ENCODE measurements at regions not wholly inside any gene's neighbourhood (a gene's known extent, or its start where the extent isn't known, plus 50 kb on each side); places are given as distances from the start of the nearest gene placed in this dataset.

GRCh38 chr4:67036791-67037190 is 508.5 kb downstream of the CENPC start:
- Histone ChIP-seq H3K9me3 (ENCODE audit: control insufficient read depth, low read depth, low read length) (peaks cover 2% of the 10 kb centered on the region), H3K79me2 (ENCODE audit: control insufficient read depth, insufficient read depth, low read length) (no peaks in the 10 kb centered on the region), H3K27me3 (ENCODE audit: control insufficient read depth, extremely low read depth, insufficient read depth, low read length) (no peaks in the 10 kb centered on the region), H3K27ac (ENCODE audit: control insufficient read depth, insufficient read depth, low read length) (no peak overlapping the region), H3K9me1 (ENCODE audit: control insufficient read depth, extremely low read depth, insufficient read depth, low read length) (no peaks in the 10 kb centered on the region), H4K20me1 (ENCODE audit: control insufficient read depth, extremely low read depth, insufficient read depth, low read length) (no peaks in the 10 kb centered on the region), H3K9ac (ENCODE audit: control insufficient read depth, extremely low read depth, insufficient read depth, low read length) (no peak overlapping the region), H3K4me3 (ENCODE audit: control insufficient read depth in 2 of 3, extremely low read depth in 1 of 3, insufficient read depth in 2 of 3, low read depth in 1 of 3, low read length in 3 of 3) (no peak overlapping the region), H3K36me3 (ENCODE audit: control insufficient read depth in 2 of 2, extremely low read depth in 1 of 2, insufficient read depth in 2 of 2, low read length in 2 of 2) (no peaks in the 10 kb centered on the region), H3K4me1 (ENCODE audit: control insufficient read depth, extremely low read depth, insufficient read depth, low read length) (peaks cover 10% of the 10 kb centered on the region), H2AFZ (ENCODE audit: control insufficient read depth, low read length) (no peak overlapping the region), H3K4me2 (ENCODE audit: control insufficient read depth, extremely low read depth, insufficient read depth, low read depth, low read length) (no peak overlapping the region)
- no peak for FAIRE-seq
- dilution Hi-C loops (cut with MboI; ENCODE audit: extremely low pct_ligation_motif_present, low sequenced_read_pairs) = no loop called here
- TF ChIP-seq CTCF (optimal IDR thresholded peaks at IDR 0.05 in 1 of 3, IDR thresholded peaks at IDR 0.05 in 1 of 3, conservative IDR thresholded peaks at IDR 0.05 in 1 of 3; ENCODE audit: extremely low read depth in 1 of 3, insufficient read depth in 2 of 3, low read length in 3 of 3) (no peak), EZH2 (IDR thresholded peaks at IDR 0.05; ENCODE audit: low read length) (no peak)
- no peak for DNase-seq (ENCODE audit: low read depth, low spot score)

- H3K27ac ChIP-seq (ENCODE audit: control insufficient read depth, insufficient read depth, low read length) = no peak overlapping the region
- peaks cover 2% of the 10 kb centered on the region for H3K9me3 ChIP-seq (ENCODE audit: control insufficient read depth, low read depth, low read length)
- no peak overlapping the region for H3K4me2 ChIP-seq (ENCODE audit: control insufficient read depth, extremely low read depth, insufficient read depth, low read depth, low read length)
- no peaks in the 10 kb centered on the region for H3K27me3 ChIP-seq (ENCODE audit: control insufficient read depth, extremely low read depth, insufficient read depth, low read length)
- no peak overlapping the region for H3K4me3 ChIP-seq (ENCODE audit: control insufficient read depth in 2 of 3, extremely low read depth in 1 of 3, insufficient read depth in 2 of 3, low read depth in 1 of 3, low read length in 3 of 3)
- dilution Hi-C loops (cut with MboI; ENCODE audit: extremely low pct_ligation_motif_present, low sequenced_read_pairs) = no loop called here
- DNase-seq (ENCODE audit: low read depth, low spot score) (no peak), FAIRE-seq (no peak)
- no peaks in the 10 kb centered on the region for H3K36me3 ChIP-seq (ENCODE audit: control insufficient read depth in 2 of 2, extremely low read depth in 1 of 2, insufficient read depth in 2 of 2, low read length in 2 of 2)
- H4K20me1 ChIP-seq (ENCODE audit: control insufficient read depth, extremely low read depth, insufficient read depth, low read length) = no peaks in the 10 kb centered on the region
- H3K4me1 ChIP-seq (ENCODE audit: control insufficient read depth, extremely low read depth, insufficient read depth, low read length) = peaks cover 18% of the 10 kb centered on the region
- no peaks in the 10 kb centered on the region for H3K79me2 ChIP-seq (ENCODE audit: control insufficient read depth, insufficient read depth, low read length)
- H2AFZ ChIP-seq (ENCODE audit: control insufficient read depth, low read length) = no peak overlapping the region
- H3K9ac ChIP-seq (ENCODE audit: control insufficient read depth, extremely low read depth, insufficient read depth, low read length) = no peak overlapping the region
- no peaks in the 10 kb centered on the region for H3K9me1 ChIP-seq (ENCODE audit: control insufficient read depth, extremely low read depth, insufficient read depth, low read length)
- no peak for TF ChIP-seq EZH2 (IDR thresholded peaks at IDR 0.05; ENCODE audit: low read length)
- TF ChIP-seq CTCF (optimal IDR thresholded peaks at IDR 0.05 in 1 of 3, IDR thresholded peaks at IDR 0.05 in 1 of 3, conservative IDR thresholded peaks at IDR 0.05 in 1 of 3; ENCODE audit: extremely low read depth in 1 of 3, insufficient read depth in 2 of 3, low read length in 3 of 3) = no peak
Observed at GRCh38 chr4:67035986-67036385, 509.3 kb downstream of the CENPC start.

Data from keratinocyte (primary cell).